PC-3 (cell line): ENCODE measurements at regions not wholly inside any gene's neighbourhood (a gene's known extent, or its start where the extent isn't known, plus 50 kb on each side); places are given as distances from the start of the nearest gene placed in this dataset.

Experiments used
- ATAC-seq: fragments of 200-7000 bp; cut with Tn5 transposase; 2 replicates; pipeline ENCODE4 v1.9.1; 2020; ENCODE audit warnings: mild to moderate bottlenecking, moderate library complexity
- BruUV-seq: library from RNA; stranded (reverse); fragments of 400-500 nt; replicated peaks from 2 replicates; lab custom pipeline; 2021; lab: Mats Ljungman, UMichigan
- CTCF ChIA-PET: fragments of 300-600 bp; sonication (Branson Sonifier 250); formaldehyde crosslinking; loops from one replicate; lab custom pipeline; 2022; ENCODE audit warnings: antibody characterized with exemption; lab: Charles Lee
- POLR2A ChIA-PET: fragments of 300-600 bp; sonication (Branson Sonifier 250); formaldehyde crosslinking; loops from one replicate; lab custom pipeline; 2022; ENCODE audit warnings: antibody characterized with exemption; ENCODE audit not compliant: unreplicated experiment; lab: Charles Lee
- DNase-seq: peaks from one replicate; pipeline ENCODE4 v3.0.0-alpha.2; 2015
- H2AFZ ChIP-seq: fragments of 300-600 bp; sonication (generic); 2 replicates; pipeline ENCODE4 v1.6.0; 2016; ENCODE audit warnings: antibody characterized with exemption, low read length
- H3F3A ChIP-seq: fragments of 300-600 bp; sonication (generic); one replicate; pipeline ENCODE4 v1.6.0; 2017; ENCODE audit warnings: antibody characterized with exemption, low read length, control low read depth, mild to moderate bottlenecking; ENCODE audit not compliant: unreplicated experiment
- H3K27ac ChIP-seq: fragments of 300-600 bp; sonication (generic); 2 replicates; pipeline ENCODE4 v1.5.1; 2016; ENCODE audit warnings: mild to moderate bottlenecking, low read length
- H3K27me3 ChIP-seq: fragments of 300-600 bp; sonication (generic); 2 replicates; pipeline ENCODE4 v1.6.1; 2016; ENCODE audit warnings: low read length, mixed read lengths
- H3K36me3 ChIP-seq: fragments of 300-600 bp; sonication (generic); 2 replicates; pipeline ENCODE4 v1.6.1; 2016; ENCODE audit warnings: low read depth, mixed run types, low read length, mixed read lengths
- H3K4me1 ChIP-seq: fragments of 300-600 bp; sonication (generic); 2 replicates; pipeline ENCODE4 v1.5.1; 2016; ENCODE audit warnings: low read length; ENCODE audit not compliant: insufficient read depth
- H3K4me2 ChIP-seq: fragments of 300-600 bp; sonication (generic); 2 replicates; pipeline ENCODE4 v1.6.0; 2016; ENCODE audit warnings: low read length
- H3K4me3 ChIP-seq: fragments of 300-600 bp; sonication (generic); 2 replicates; pipeline ENCODE4 v1.5.1; 2016; ENCODE audit warnings: mild to moderate bottlenecking, low read length, mixed read lengths
- H3K79me2 ChIP-seq: fragments of 300-600 bp; sonication (generic); 2 replicates; pipeline ENCODE4 v1.6.1; 2017; ENCODE audit warnings: low read length, mixed read lengths
- H3K9ac ChIP-seq: fragments of 300-600 bp; sonication (generic); 2 replicates; pipeline ENCODE4 v1.6.0; 2016; ENCODE audit warnings: mild to moderate bottlenecking, low read length
- H3K9me2 ChIP-seq: fragments of 300-600 bp; sonication (generic); replicated peaks from 2 replicates; pipeline ENCODE4 v1.6.1; 2016; ENCODE audit warnings: mixed run types, low read length, mixed read lengths
- H3K9me3 ChIP-seq: fragments of 300-600 bp; sonication (generic); 2 replicates; pipeline ENCODE4 v1.6.1; 2016; ENCODE audit warnings: low read length, mixed read lengths
- H4K20me1 ChIP-seq: fragments of 300-600 bp; sonication (generic); 2 replicates; pipeline ENCODE4 v1.6.1; 2016; ENCODE audit warnings: low read length, mixed read lengths
- CTCF ChIP-seq: fragments of 300-600 bp; sonication (generic); conservative IDR thresholded peaks from 2 replicates; pipeline ENCODE4 v1.5.1; 2017; ENCODE audit warnings: antibody characterized with exemption, low read depth, mild to moderate bottlenecking, low read length
- EZH2 ChIP-seq: fragments of 300-600 bp; sonication (generic); IDR thresholded peaks from one replicate; pipeline ENCODE4 v1.6.1; 2017; ENCODE audit warnings: antibody characterized with exemption, mild to moderate bottlenecking, low read length; ENCODE audit not compliant: unreplicated experiment
- EZH2phosphoT487 ChIP-seq: fragments of 300-600 bp; sonication (generic); IDR thresholded peaks from 2 replicates; pipeline ENCODE4 v1.6.1; 2018; ENCODE audit warnings: mild to moderate bottlenecking, antibody characterized with exemption, low read length, borderline replicate concordance
- intact Hi-C: fragments of 100-400 bp; cut with micrococcal nuclease; formaldehyde crosslinking; loops from 2 replicates; pipeline ENCODE4 v1.9.0; 2023

- Histone ChIP-seq H3F3A (no peaks in the 10 kb centered on the region), H2AFZ (no peak overlapping the region), H3K4me2 (no peak overlapping the region), H3K36me3 (no peaks in the 10 kb centered on the region), H3K79me2 (no peaks in the 10 kb centered on the region), H3K27me3 (peaks cover 46% of the 10 kb centered on the region), H3K27ac (no peak overlapping the region), H3K4me3 (no peak overlapping the region), H3K9me3 (no peaks in the 10 kb centered on the region), H3K4me1 (no peaks in the 10 kb centered on the region), H3K9me2 (no peaks in the 10 kb centered on the region), H3K9ac (no peak overlapping the region), H4K20me1 (no peaks in the 10 kb centered on the region)
- CTCF ChIA-PET, result no interaction called here
- DNase-seq (no peak), ATAC-seq (no peak)
- intact Hi-C loops, result no loop called here
- POLR2A ChIA-PET, result no interaction called here
- no TSS peak for BruUV-seq
- TF ChIP-seq EZH2phosphoT487 (no peak), CTCF (no peak), EZH2 (no peak)
Measured at GRCh38 chr18:78902795-78903435, 76.7 kb upstream of the SALL3 start.

GRCh38 chr18:78903436-78904178, 76.0 kb upstream of the SALL3 start:
- no peaks in the 10 kb centered on the region for H3K36me3 ChIP-seq
- no peak overlapping the region for H3K4me2 ChIP-seq
- no peaks in the 10 kb centered on the region for H3F3A ChIP-seq
- ChIA-PET POLR2A (interaction anchor here (0.6 kb wide), 1 partner anchor 18 kb away, joined by 5 read pairs; no protein-coding TSS in a partner anchor), CTCF (no interaction called here)
- no peaks in the 10 kb centered on the region for H3K9me2 ChIP-seq
- ATAC-seq, result no peak
- no peak overlapping the region for H3K27ac ChIP-seq
- intact Hi-C loops, result no loop called here
- TF ChIP-seq CTCF (no peak), EZH2phosphoT487 (no peak), EZH2 (no peak)
- no peak for DNase-seq
- no peak overlapping the region for H2AFZ ChIP-seq
- H3K4me1 ChIP-seq, result no peaks in the 10 kb centered on the region
- H3K4me3 ChIP-seq, result no peak overlapping the region
- H3K27me3 ChIP-seq, result peaks cover 49% of the 10 kb centered on the region
- no peaks in the 10 kb centered on the region for H3K9me3 ChIP-seq
- no TSS peak for BruUV-seq
- H3K9ac ChIP-seq, result no peak overlapping the region
- no peaks in the 10 kb centered on the region for H4K20me1 ChIP-seq
- no peaks in the 10 kb centered on the region for H3K79me2 ChIP-seq

GRCh38 chr18:78904179-78904531, 75.5 kb upstream of the SALL3 start:
- Histone ChIP-seq H3K4me1 (no peaks in the 10 kb centered on the region), H3F3A (no peaks in the 10 kb centered on the region), H3K27ac (no peak overlapping the region), H3K9me3 (no peaks in the 10 kb centered on the region), H3K4me3 (no peak overlapping the region), H3K36me3 (no peaks in the 10 kb centered on the region), H3K27me3 (peaks cover 52% of the 10 kb centered on the region), H3K9ac (no peak overlapping the region), H2AFZ (no peak overlapping the region), H3K9me2 (no peaks in the 10 kb centered on the region), H3K4me2 (no peak overlapping the region), H3K79me2 (no peaks in the 10 kb centered on the region), H4K20me1 (no peaks in the 10 kb centered on the region)
- no TSS peak for BruUV-seq
- ChIA-PET CTCF (no interaction called here), POLR2A (interaction anchor here (0.6 kb wide), 1 partner anchor 17 kb away, joined by 5 read pairs; no protein-coding TSS in a partner anchor)
- no peak for TF ChIP-seq CTCF
- TF ChIP-seq EZH2, result no peak
- TF ChIP-seq EZH2phosphoT487, result no peak
- DNase-seq, result no peak
- ATAC-seq, result no peak
- intact Hi-C loops, result no loop called here
